GM12878 (cell line): ENCODE measurements at regions not wholly inside any gene's neighbourhood (a gene's known extent, or its start where the extent isn't known, plus 50 kb on each side); places are given as distances from the start of the nearest gene placed in this dataset.

Experiments used
- ATAC-seq: fragments of 200-7000 bp; cut with Tn5 transposase; 3 replicates; pipeline ENCODE4 v1.9.1; 2020; ENCODE audit warnings: mild to moderate bottlenecking, moderate library complexity
- BruUV-seq: library from RNA; stranded (reverse); fragments of 400-500 nt; replicated peaks from 2 replicates; lab custom pipeline; 2021; lab: Mats Ljungman, UMichigan
- CTCF ChIA-PET: fragments of 300-600 bp; sonication (Branson Sonifier 250); formaldehyde crosslinking; extraction: SDS; loops from one replicate; lab custom pipeline; 2021; ENCODE audit warnings: inconsistent platforms; lab: Yijun Ruan, JAX
- POLR2A ChIA-PET: fragments of 350-600 bp; formaldehyde crosslinking; extraction: SDS; loops from one replicate; lab custom pipeline; 2021; ENCODE audit warnings: inconsistent platforms; lab: Charles Lee
- RAD21 ChIA-PET: fragments of 300-600 bp; sonication (Branson Sonifier 250); formaldehyde crosslinking; loops from one replicate; lab custom pipeline; 2023; ENCODE audit warnings: antibody characterized with exemption; ENCODE audit not compliant: unreplicated experiment; lab: Charles Lee
- SMC1A ChIA-PET: fragments of 300-600 bp; sonication (Branson Sonifier 250); formaldehyde crosslinking; loops from one replicate; lab custom pipeline; 2023; ENCODE audit not compliant: unreplicated experiment, uncharacterized antibody; lab: Charles Lee
- DNase-seq: peaks from one replicate; pipeline ENCODE4 v3.0.0-alpha.2; 2011; ENCODE audit warnings: low read depth, low spot score
- FAIRE-seq: peaks from 3 replicates; lab custom pipeline; 2011; peaks lifted over from hg19 to GRCh38; lab: Jason Lieb, UNC
- H2AFZ ChIP-seq: 2 replicates; pipeline ENCODE4 v1.6.0; 2011; ENCODE audit warnings: low read depth, low read length, control low read depth; ENCODE audit not compliant: control insufficient read depth
- H3K27ac ChIP-seq: 2 replicates; pipeline ENCODE4 v1.5.1; 2011; ENCODE audit warnings: control low read depth; ENCODE audit not compliant: control insufficient read depth, insufficient read depth
- H3K27me3 ChIP-seq, 2 experiments: replicated peaks in 1 of 2; 2 replicates each; pipeline versions ENCODE4 v1.6.0 to v1.6.1; 2011; ENCODE audit warnings: low read length in 1 of 2; ENCODE audit not compliant: control insufficient read depth in 2 of 2, insufficient read depth in 2 of 2
- H3K36me3 ChIP-seq, 2 experiments: 2 replicates each; pipeline ENCODE4 v1.5.1; 2011; ENCODE audit warnings: low read length in 1 of 2; ENCODE audit not compliant: control insufficient read depth in 2 of 2, insufficient read depth in 2 of 2
- H3K4me1 ChIP-seq: 2 replicates; pipeline ENCODE4 v1.6.1; 2011; ENCODE audit warnings: mild to moderate bottlenecking, low read length, moderate library complexity, mixed read lengths; ENCODE audit not compliant: control insufficient read depth, insufficient read depth
- H3K4me2 ChIP-seq: 2 replicates; pipeline ENCODE4 v1.6.0; 2011; ENCODE audit warnings: control low read depth; ENCODE audit not compliant: control insufficient read depth, insufficient read depth
- H3K4me3 ChIP-seq: fragments of 200-600 bp; sonication (generic); 2 replicates; pipeline ENCODE4 v1.5.1; 2016
- H3K79me2 ChIP-seq: 2 replicates; pipeline ENCODE4 v1.6.0; 2011; ENCODE audit warnings: low read length; ENCODE audit not compliant: control insufficient read depth, insufficient read depth
- H3K9ac ChIP-seq: 2 replicates; pipeline ENCODE4 v1.8.0; 2011; ENCODE audit warnings: low read length, control low read depth, mixed read lengths; ENCODE audit not compliant: control insufficient read depth, insufficient read depth
- H3K9me3 ChIP-seq: replicated peaks from 3 replicates; pipeline ENCODE4 v1.5.1; 2011; ENCODE audit warnings: mild to moderate bottlenecking, low read length; ENCODE audit not compliant: control insufficient read depth, insufficient read depth
- H4K20me1 ChIP-seq: 2 replicates; pipeline ENCODE4 v1.6.0; 2011; ENCODE audit not compliant: control insufficient read depth, insufficient read depth
- CBFB ChIP-seq: IDR thresholded peaks from 2 replicates; pipeline ENCODE4 v1.6.1; 2016; ENCODE audit warnings: antibody characterized with exemption, low read depth
- IRF3 ChIP-seq: fragments of 450-650 bp; IDR thresholded peaks from 2 replicates; pipeline ENCODE4 v1.6.1; 2014; ENCODE audit warnings: mild to moderate bottlenecking
- PAX5 ChIP-seq: IDR thresholded peaks from 2 replicates; pipeline ENCODE4 v1.6.1; 2011; ENCODE audit warnings: low read depth, low read length, borderline replicate concordance
- SMC3 ChIP-seq: IDR thresholded peaks from 2 replicates; pipeline ENCODE4 v1.6.1; 2011; ENCODE audit warnings: low read length, improper control_type of control experiment, borderline replicate concordance
- USF1 ChIP-seq: IDR thresholded peaks from 2 replicates; pipeline ENCODE4 v1.6.1; 2011; ENCODE audit warnings: borderline replicate concordance, low read depth, mild to moderate bottlenecking, moderate library complexity, mixed read lengths, low read length; ENCODE audit not compliant: insufficient read depth; ENCODE audit errors: extremely low read length
- ZNF687 ChIP-seq: fragments of 450-650 bp; IDR thresholded peaks from 2 replicates; pipeline ENCODE4 v1.6.1; 2017; ENCODE audit warnings: mild to moderate bottlenecking, moderate library complexity
- WGBS: methylation state at CpG from one replicate; pipeline ENCODE4 v1.1.6; 2016; ENCODE audit warnings: low lambda C conversion rate; ENCODE audit not compliant: insufficient replicate concordance, insufficient coverage; ENCODE audit errors: missing lambda C conversion rate; 5-methylcytosine and 5-hydroxymethylcytosine counted together
- in situ Hi-C: fragments of 300-500 bp; cut with MboI; formaldehyde crosslinking; loops from 9 replicates; pipeline ENCODE4 v1.14.3; 2018; ENCODE audit warnings: mixed read lengths
- intact Hi-C: fragments of 100-400 bp; cut with micrococcal nuclease; formaldehyde crosslinking; loops from one replicate; pipeline ENCODE4 v1.14.2; 2022; ENCODE audit not compliant: unreplicated experiment

- intact Hi-C loops (no loop called here), in situ Hi-C loops (no loop called here)
- 0% methylated on average over 1 of the region's 1 CpG for WGBS
- H2AFZ ChIP-seq: no peak overlapping the region
- CTCF ChIA-PET: no interaction called here
- FAIRE-seq (no peak), DNase-seq (no peak), ATAC-seq (no peak)
- no peak overlapping the region for H3K4me3 ChIP-seq
- no peaks in the 10 kb centered on the region for H3K4me1 ChIP-seq
- BruUV-seq: no TSS peak
- TF ChIP-seq CBFB (no peak), IRF3 (no peak), PAX5 (no peak), USF1 (no peak), SMC3 (no peak), ZNF687 (no peak)
- H3K9ac ChIP-seq: no peak overlapping the region
- no peak overlapping the region for H3K4me2 ChIP-seq
- no peaks in the 10 kb centered on the region for H3K79me2 ChIP-seq
- no peaks in the 10 kb centered on the region for H3K36me3 ChIP-seq
- no peaks in the 10 kb centered on the region; a peak in 1 of 4 replicates for H3K27me3 ChIP-seq
- RAD21 ChIA-PET: no interaction called here
- H3K27ac ChIP-seq: no peak overlapping the region
- SMC1A ChIA-PET: no interaction called here
- H3K9me3 ChIP-seq: no peaks in the 10 kb centered on the region
- H4K20me1 ChIP-seq: no peaks in the 10 kb centered on the region
- POLR2A ChIA-PET: no interaction called here
These were observed 157.0 kb upstream of the SMIM31 start for GRCh38 chr4:164596927-164597326.
